ENCODE measurements at regions not wholly inside any gene's neighbourhood (a gene's known extent, or its start where the extent isn't known, plus 50 kb on each side); places are given as distances from the start of the nearest gene placed in this dataset.
"Not testable (repeated sequence)": the region's sequence is repeated elsewhere in the genome, so short reads cannot be mapped to it uniquely, and the experiment has no call there.

DNA sequence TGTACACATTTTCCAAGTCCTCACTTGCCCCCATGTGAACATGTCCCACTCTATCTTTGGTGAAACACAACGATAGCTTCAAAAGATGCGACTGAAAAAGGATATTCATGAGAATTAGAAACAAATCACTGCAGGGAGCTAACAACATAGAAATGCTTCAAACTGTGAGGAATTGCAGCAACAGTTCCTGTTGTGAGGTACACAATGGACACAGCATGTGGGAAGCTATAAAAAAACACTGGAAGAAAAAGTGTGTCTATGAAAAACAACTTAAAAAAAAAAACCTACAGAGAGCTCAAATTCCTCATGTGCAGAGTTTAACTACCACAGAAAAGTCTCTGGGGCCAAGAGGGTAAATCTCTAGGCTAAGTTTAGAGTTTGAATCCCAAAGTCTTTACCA is 51.6 kb upstream of the BLTP1 start:
- no peak for DNase-seq (ENCODE audit: low read depth)

- DNase-seq (ENCODE audit: low read depth): peak; percentile 38
These were observed 52.2 kb upstream of the BLTP1 start for GRCh38 chr4:122099896-122100295.

DNA sequence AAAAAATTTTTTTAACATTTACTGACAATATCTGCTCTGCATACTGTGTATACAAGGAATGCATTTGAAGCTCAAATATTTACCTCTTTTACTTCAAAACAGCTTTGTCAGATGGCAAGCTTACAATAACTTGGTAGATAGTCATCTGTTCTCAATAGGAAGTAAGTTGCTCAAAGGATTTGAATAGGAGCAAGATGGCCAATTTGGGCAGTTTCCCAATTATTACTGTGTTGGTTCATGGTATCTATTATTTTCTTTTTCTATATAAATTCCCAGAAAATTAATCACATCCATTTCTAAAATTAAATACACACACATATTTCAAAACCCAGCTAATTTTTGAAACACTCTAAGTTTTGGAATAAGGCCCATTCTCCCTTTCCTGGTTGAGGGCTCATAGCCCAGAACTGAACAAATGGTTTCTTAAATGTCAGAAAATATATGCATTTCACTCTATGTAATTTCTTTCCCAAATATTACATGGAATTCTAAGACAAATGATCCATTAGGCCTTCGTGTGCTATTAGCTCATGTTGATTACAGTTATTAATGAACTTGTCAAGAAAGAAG is 60.2 kb upstream of the BLTP1 start:
- no peak for DNase-seq (ENCODE audit: low read depth)

DNA sequence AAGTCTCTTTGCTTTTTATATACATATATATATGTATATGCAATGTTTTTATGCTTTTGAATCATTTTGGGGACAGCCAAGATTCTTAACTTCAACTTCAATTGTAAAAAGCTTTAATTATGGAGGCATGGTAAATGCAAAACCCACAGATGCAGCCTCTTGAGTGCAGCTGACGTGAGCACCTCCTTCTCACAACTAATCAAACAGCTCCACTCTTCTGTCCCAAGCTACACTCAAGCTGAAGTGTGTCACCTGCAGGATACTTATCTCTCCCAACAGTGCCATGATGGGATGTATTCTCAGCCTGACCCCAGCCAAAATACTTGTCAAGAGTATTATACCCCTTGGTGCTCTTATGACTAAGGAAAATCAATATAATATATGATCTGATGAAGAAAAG is 60.7 kb upstream of the BLTP1 start:
- no peak for DNase-seq (ENCODE audit: low read depth)

GRCh38 chr4:122090989-122091388 is 61.1 kb upstream of the BLTP1 start:
- no peak for DNase-seq (ENCODE audit: low read depth)

DNA sequence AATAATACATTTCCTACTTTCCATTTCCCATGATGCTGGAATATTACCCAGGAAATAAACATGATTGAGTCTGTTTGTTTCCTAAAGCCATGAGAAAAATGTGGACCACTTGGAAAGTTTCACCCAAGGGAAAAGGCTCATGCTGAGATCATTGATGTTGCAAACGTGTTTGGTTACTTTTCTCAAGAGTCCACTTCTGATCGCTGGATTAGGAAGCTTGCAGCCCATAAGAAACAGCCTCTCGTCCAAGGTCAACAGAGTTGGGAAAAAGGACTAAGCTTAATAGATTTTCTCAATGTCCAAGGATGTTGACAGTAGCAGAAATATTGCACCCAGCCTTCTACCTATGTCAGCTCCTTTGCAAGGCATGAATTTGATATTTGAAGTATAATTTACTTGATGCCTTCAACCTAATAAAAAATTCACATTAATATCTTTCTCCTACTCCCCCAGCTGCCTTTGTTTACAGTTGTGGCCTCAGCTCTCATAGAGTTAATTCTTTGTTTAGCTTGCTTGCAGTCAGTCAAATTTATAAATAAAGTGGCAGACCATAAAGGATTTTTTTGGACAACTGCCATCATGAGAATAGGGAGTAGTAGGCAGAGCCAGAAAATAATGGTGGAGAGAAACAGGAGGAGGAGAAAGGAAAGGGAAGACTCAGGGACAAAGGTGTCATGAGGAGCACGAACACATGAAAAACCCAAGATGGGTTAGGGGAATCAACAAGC is 65.6 kb upstream of the BLTP1 start:
- peak; percentile 76 for DNase-seq (ENCODE audit: low read depth)

GRCh38 chr4:122083989-122084388 is 68.1 kb upstream of the BLTP1 start:
- no peak for DNase-seq (ENCODE audit: low read depth)

GRCh38 chr4:122083351-122083750 is 68.8 kb upstream of the BLTP1 start:
- no peak for DNase-seq (ENCODE audit: low read depth)

DNA sequence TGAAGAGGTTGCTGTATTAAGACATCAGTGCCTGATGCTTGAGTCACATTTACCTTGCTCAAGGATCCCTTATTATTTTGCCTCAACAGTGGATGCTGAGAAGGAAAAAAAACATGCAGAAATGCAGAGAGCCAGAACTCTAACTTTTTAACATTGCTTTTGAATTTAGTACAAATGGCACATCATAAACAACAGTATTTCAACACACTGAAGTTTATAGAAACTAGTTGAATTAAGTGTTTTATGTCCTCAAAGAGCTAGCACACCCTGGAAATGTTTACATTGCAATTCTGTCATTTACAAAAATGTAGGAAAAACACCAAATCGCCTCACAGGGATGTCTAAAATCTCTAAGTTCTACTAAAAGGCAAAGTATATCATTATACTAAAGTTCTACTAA is 69.5 kb upstream of the BLTP1 start:
- DNase-seq (ENCODE audit: low read depth): no peak

DNA sequence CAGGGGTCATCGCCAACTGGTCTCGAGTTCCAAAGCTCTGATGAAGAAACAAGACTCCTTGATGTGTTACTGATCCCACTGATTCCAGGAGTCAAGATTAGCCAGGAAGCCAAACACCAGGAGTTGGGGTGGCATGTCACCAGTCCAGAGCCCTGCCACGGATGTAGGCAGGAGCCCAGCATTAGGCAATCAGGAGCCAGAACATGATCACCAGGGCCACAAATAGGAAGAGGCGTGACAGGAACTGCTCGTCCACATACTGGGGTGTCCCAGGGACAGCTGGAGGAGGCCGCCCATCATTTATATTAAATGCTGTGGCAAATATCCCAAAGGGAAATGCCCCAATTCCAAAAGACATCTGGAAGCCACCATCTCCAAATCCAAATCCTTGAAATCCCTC is 74.5 kb upstream of the BLTP1 start:
- DNase-seq (ENCODE audit: low read depth): not testable (repeated sequence)

DNA sequence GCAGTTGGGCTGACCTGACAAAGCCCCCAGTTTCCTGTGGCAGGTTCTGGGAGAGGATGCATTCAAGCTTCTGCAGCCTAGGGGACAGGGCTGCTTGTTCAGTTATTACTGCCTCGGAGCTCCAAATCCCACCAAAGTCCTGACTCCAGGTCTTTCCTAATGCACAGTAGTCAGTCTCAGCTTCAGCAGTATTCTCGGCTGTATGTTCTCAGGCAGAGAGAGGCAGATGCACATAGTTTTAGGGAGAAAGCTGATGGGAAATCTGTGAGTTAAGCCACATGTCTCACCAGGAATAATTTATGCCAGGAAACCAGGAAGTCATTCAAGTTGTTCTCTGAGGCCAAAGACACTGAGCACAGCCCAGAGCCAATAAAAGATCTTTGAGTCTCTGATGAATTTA is 75.3 kb upstream of the BLTP1 start:
- DNase-seq (ENCODE audit: low read depth): not testable (repeated sequence)

GRCh38 chr4:122073615-122074014 is 78.5 kb upstream of the BLTP1 start:
- DNase-seq (ENCODE audit: low read depth): no peak

- DNase-seq (ENCODE audit: low read depth): no peak
These were observed 86.2 kb upstream of the BLTP1 start for GRCh38 chr4:122065915-122066314.

GRCh38 chr4:122065149-122065548 is 87.0 kb upstream of the BLTP1 start:
- no peak for DNase-seq (ENCODE audit: low read depth)

DNA sequence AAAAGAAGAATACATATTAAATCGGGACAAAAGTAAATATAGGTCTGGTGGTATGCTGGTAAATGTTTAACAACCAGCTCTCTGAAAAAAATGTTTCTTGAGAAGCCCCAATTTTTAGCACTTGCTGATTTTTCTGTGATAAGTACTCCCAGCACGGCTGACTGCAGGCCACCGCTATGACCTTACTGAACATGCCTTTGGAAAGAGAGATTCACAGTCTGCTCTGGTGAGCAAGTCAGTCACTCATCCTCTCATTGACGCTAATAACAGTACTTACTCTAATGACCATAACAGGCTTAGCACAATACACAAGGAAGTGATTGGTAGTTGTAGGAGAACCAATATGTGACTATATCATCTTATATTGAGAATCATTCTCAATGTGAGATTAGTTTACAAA is 98.9 kb upstream of the BLTP1 start:
- DNase-seq (ENCODE audit: low read depth): no peak

- no peak for DNase-seq (ENCODE audit: low read depth)
These were observed 99.5 kb upstream of the BLTP1 start for GRCh38 chr4:122052677-122053076.

- DNase-seq (ENCODE audit: low read depth): no peak
These were observed 99.0 kb upstream of the TRPC3 start for GRCh38 chr4:122050841-122051240.

DNA sequence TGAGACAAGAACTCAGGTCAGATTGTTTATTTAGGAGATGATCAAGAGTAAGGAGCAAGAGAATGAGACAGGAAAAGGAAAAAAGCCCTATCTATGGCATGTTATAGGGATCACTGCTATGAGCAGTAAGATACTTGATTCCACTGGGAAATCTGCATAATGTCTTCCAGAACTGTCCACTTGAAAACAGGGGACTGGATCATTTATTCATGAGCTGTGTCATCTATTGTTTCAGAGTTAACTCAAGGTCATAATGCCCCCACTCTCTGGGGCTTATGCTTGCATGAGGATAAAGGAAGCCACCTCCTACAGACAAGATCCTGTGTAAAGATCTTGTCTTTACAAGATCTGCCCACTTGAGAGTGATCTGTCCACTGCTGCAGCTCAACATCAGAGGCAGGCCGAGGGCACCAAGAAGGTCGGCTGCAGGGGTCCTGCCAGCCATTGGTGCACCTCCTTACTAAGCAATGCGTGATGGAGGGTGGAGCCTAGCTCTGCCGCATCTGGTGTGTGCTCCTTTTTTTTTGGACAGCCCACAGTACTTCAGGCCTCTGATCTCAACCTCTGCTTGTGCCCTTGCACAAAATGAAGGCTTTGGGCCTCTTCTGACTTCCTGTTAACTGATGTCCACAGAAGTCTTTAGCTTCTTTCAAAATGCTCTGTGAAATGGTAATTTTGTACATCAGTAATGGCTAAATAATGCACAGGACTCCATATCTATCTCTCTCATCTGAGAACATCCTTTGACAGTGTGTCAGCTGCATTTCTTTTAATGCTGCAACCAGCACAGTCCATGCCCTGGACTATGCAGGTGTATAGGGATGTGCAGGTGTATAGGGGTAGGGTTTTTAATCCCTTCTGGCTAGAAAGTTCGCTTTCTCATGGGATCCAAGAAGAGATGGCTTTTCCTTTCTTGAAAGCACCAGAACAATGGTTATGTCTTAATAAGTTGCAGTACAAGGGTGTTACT is 95.9 kb upstream of the TRPC3 start:
- DNase-seq (ENCODE audit: low read depth): no peak

DNA sequence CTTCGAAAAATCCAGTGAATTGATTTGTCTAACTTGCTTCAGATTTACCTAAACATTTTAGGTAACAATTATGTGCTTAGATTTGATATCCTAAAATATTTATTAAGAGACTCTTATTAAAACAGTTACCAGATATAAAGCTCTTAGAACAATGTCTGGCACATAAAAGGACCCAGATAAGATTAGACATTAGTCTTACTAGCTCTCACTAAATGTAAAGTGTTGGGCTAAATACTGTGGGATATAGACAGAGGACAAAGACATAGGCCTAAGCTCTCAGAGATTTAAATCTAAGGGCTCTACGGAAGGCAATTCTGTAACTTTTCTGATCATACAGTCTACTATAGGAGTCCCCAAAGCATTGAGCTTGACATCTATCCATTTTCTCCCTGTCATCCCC is 94.4 kb upstream of the TRPC3 start:
- DNase-seq (ENCODE audit: low read depth): no peak

- DNase-seq (ENCODE audit: low read depth): peak; percentile 90
These were observed 93.7 kb upstream of the TRPC3 start for GRCh38 chr4:122045533-122045932.

- DNase-seq (ENCODE audit: low read depth): no peak
These were observed 92.6 kb upstream of the TRPC3 start for GRCh38 chr4:122044501-122044900.

GRCh38 chr4:122041312-122041711 is 89.5 kb upstream of the TRPC3 start:
- DNase-seq (ENCODE audit: low read depth): no peak

DNA sequence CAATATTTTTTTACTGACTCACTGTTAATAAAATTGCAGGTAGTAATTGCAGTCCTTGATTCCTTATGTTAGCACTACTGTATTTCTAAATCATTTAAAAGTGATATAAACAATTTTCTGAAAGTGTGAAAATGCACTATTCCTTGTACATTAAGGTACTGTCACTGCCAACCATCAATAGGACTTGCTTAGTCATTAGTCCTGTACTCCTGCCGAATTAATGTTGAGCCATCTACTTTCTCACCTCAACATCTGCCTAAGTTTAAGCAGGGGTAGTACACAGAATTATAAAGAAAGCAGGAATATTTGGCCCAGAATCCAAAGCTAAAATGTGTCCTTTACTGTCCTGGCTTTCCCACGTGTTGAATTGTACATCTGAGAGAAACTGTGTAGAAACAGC is 87.0 kb upstream of the TRPC3 start:
- no peak for DNase-seq (ENCODE audit: low read depth)
